Iris pigment epithelial cell (primary cell): ENCODE measurements at regions not wholly inside any gene's neighbourhood (a gene's known extent, or its start where the extent isn't known, plus 50 kb on each side); places are given as distances from the start of the nearest gene placed in this dataset.

ENCODE experiments used
- DNase-seq: peaks from one replicate; pipeline ENCODE4 v3.0.0-alpha.2; 2011; ENCODE audit warnings: low read depth

GRCh38 chr18:72601481-72601880, 57.3 kb upstream of the CBLN2 start:
- DNase-seq = no peak
